Sigmoid colon (tissue), 6 donors: ENCODE measurements at regions not wholly inside any gene's neighbourhood (a gene's known extent, or its start where the extent isn't known, plus 50 kb on each side); places are given as distances from the start of the nearest gene placed in this dataset.

Source experiments
- DNase-seq: peaks from one replicate; pipeline ENCODE4 v3.0.0-alpha.2; 2019
- H3K27ac ChIP-seq, 4 donors: fragments of 200-600 bp; sonication (generic); one replicate each; pipeline ENCODE4 v1.5.1; 2016 to 2019; ENCODE audit warnings: mild to moderate bottlenecking in 1 of 4
- H3K27me3 ChIP-seq, 3 donors: fragments of 200-600 bp; sonication (generic); one replicate each; pipeline ENCODE4 v1.5.1; 2019; ENCODE audit warnings: mild to moderate bottlenecking in 1 of 3
- H3K36me3 ChIP-seq, 4 donors: fragments of 200-600 bp; sonication (generic); one replicate each; pipeline ENCODE4 v1.5.1; 2016 to 2019
- H3K4me1 ChIP-seq, 4 donors: fragments of 200-600 bp; sonication (generic); one replicate each; pipeline ENCODE4 v1.5.1; 2017 to 2019
- H3K4me3 ChIP-seq, 4 donors: fragments of 200-600 bp; sonication (generic); one replicate each; pipeline ENCODE4 v1.5.1; 2017 to 2019; ENCODE audit warnings: mild to moderate bottlenecking in 2 of 4, moderate library complexity in 1 of 4
- H3K9me3 ChIP-seq, 4 donors: fragments of 200-600 bp in 3 of 4; sonication (generic) in 3 of 4; one replicate each; pipeline versions ENCODE4 v1.5.1 to v1.6.1; 2013 to 2019
- EP300 ChIP-seq, 4 donors: sonication (generic); formaldehyde crosslinking; IDR thresholded peaks; one replicate each; pipeline ENCODE4 v1.6.1; 2017; ENCODE audit warnings: antibody characterized with exemption in 4 of 4
- POLR2A ChIP-seq, 2 donors: fragments of 450-650 bp; IDR thresholded peaks; one replicate each; pipeline ENCODE4 v1.6.1; 2016; ENCODE audit warnings: antibody characterized with exemption in 2 of 2, mild to moderate bottlenecking in 2 of 2, moderate library complexity in 2 of 2
- POLR2AphosphoS5 ChIP-seq, 4 donors: sonication (generic); formaldehyde crosslinking; IDR thresholded peaks; one replicate each; pipeline ENCODE4 v1.6.1; 2017; ENCODE audit warnings: antibody characterized with exemption in 4 of 4
- WGBS, 2 donors: extraction: QIAGEN DNeasy Blood & Tissue Kit; methylation state at CpG; one replicate each; pipeline ENCODE4 v1.1.7; 2013; 5-methylcytosine and 5-hydroxymethylcytosine counted together
- intact Hi-C: fragments of 100-400 bp; cut with DNase I; formaldehyde crosslinking; loops from one replicate; pipeline ENCODE4 v1.15.1; 2023
- TF ChIP-seq, protein P1 (sequence below), 4 experiments: fragments of 450-650 bp in 3 of 4; fragments of 200-600 bp in 1 of 4; IDR thresholded peaks; one replicate each; pipeline ENCODE4 v1.5.1; 2016 to 2019; ENCODE audit warnings: antibody characterized with exemption in 4 of 4, mild to moderate bottlenecking in 3 of 4, moderate library complexity in 2 of 4
- donor health status: healthy with polysubstance abuse.
- donor health status: healthy.

DNA sequence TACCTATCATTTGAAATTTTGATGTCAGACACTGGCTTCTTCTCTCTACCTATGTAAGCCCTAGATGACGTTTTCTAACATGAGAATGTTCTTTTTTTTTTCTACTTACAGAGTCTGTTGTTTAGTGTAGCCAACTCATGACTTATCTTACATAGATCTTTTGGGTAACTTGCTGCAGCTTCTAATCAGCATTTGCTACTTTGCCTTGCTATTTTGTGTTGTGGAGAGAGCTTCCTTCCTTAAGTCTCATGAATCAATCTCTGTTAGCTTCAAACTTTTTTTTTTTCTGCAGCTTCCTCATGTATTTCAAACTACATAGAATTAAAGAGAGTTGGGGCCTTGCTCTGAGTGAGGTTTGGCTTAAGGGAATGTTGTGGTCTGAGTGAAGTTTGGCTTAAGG lies 568.7 kb upstream of the BCHE start:
- Histone ChIP-seq H3K4me3 (no peak overlapping the region), H3K36me3 (no peaks in the 10 kb centered on the region), H3K27ac (no peak overlapping the region), H3K4me1 (no peaks in the 10 kb centered on the region), H3K9me3 (no peaks in the 10 kb centered on the region), H3K27me3 (no peaks in the 10 kb centered on the region)
- no peak for TF ChIP-seq EP300 (IDR thresholded peaks at IDR 0.05)
- TF ChIP-seq, protein P1, sequence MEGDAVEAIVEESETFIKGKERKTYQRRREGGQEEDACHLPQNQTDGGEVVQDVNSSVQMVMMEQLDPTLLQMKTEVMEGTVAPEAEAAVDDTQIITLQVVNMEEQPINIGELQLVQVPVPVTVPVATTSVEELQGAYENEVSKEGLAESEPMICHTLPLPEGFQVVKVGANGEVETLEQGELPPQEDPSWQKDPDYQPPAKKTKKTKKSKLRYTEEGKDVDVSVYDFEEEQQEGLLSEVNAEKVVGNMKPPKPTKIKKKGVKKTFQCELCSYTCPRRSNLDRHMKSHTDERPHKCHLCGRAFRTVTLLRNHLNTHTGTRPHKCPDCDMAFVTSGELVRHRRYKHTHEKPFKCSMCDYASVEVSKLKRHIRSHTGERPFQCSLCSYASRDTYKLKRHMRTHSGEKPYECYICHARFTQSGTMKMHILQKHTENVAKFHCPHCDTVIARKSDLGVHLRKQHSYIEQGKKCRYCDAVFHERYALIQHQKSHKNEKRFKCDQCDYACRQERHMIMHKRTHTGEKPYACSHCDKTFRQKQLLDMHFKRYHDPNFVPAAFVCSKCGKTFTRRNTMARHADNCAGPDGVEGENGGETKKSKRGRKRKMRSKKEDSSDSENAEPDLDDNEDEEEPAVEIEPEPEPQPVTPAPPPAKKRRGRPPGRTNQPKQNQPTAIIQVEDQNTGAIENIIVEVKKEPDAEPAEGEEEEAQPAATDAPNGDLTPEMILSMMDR (IDR thresholded peaks at IDR 0.05) = no peak
- TF ChIP-seq POLR2A (IDR thresholded peaks at IDR 0.05) = no peak
- no peak for TF ChIP-seq POLR2AphosphoS5 (IDR thresholded peaks at IDR 0.05)
- intact Hi-C loops = no loop called here
- 44 to 49% methylated on average over 1 of the region's 1 CpG for WGBS, 2 donors
- DNase-seq = no peak

DNA sequence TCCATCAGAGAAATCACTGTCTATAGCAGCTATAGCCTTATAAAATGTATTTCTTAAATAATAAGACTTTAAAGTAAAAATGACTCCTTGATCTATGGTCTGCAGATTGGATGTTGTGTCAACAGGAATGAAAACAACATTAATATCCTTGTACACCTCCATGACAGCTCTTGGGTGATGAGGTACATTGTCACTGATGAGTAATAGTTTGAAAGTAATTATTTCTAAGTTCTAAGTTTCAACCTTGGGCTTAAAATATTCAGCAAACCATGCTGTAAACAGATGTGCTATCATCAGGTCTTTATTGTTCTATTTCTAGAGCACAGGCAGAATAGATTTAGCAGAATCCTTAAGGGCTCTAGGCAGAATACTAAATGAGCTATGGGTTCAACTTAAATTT lies 568.2 kb upstream of the BCHE start:
- DNase-seq = no peak
- no peaks in the 10 kb centered on the region for H3K27me3 ChIP-seq
- no peak overlapping the region for H3K4me3 ChIP-seq
- TF ChIP-seq EP300 (IDR thresholded peaks at IDR 0.05) (no peak), POLR2AphosphoS5 (IDR thresholded peaks at IDR 0.05) (no peak), POLR2A (IDR thresholded peaks at IDR 0.05) (no peak)
- TF ChIP-seq, protein P1 (IDR thresholded peaks at IDR 0.05) = no peak
- H3K27ac ChIP-seq = no peak overlapping the region
- intact Hi-C loops = no loop called here
- no peaks in the 10 kb centered on the region for H3K4me1 ChIP-seq
- H3K9me3 ChIP-seq = no peaks in the 10 kb centered on the region
- H3K36me3 ChIP-seq = no peaks in the 10 kb centered on the region

DNA sequence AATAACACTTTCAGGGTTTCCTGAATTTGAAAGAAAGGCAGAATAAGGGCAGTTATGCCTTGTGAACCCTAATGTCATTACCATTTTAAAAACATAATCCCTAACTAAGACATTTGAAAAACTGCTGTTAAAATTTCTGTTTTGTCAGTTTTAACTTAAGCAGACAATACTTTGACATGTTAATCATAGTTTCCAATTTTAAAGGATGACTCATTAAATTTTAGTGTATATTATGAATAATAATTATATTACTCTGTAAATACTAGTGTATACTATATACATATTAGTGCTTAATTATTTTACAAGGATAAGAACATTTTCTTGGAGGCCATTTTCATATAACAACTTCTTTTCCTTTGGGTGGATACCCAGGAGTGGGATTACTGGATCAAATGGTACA lies 553.1 kb upstream of the BCHE start:
- Histone ChIP-seq H3K4me3 (no peak overlapping the region), H3K27ac (no peak overlapping the region), H3K9me3 (peaks cover 0 to 2% (median 0%) of the 10 kb centered on the region in 4 donors), H3K27me3 (no peaks in the 10 kb centered on the region), H3K4me1 (no peaks in the 10 kb centered on the region), H3K36me3 (no peaks in the 10 kb centered on the region)
- intact Hi-C loops = no loop called here
- DNase-seq = no peak
- TF ChIP-seq POLR2AphosphoS5 (IDR thresholded peaks at IDR 0.05) = no peak
- TF ChIP-seq, protein P1 (IDR thresholded peaks at IDR 0.05) = no peak
- no peak for TF ChIP-seq EP300 (IDR thresholded peaks at IDR 0.05)

DNA sequence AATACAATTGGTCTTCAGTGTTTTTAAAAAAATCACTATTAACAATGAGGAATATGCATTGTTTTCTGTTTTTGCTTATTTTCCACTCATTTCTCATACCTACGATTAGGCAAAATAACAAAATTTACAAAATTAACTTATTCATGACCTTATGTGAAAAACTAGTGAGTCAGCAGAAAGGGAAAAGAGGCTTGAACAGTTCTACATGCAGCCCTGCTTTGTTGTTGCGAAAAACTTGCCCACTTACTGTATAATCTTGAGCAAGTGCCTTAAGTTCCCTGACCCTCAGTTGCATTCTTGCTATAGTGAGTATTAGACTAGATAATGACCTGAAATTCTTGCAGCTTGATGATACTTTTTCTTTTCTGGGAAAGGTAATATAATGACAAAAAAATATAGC lies 551.1 kb upstream of the BCHE start:
- TF ChIP-seq POLR2A (IDR thresholded peaks at IDR 0.05) (no peak), POLR2AphosphoS5 (IDR thresholded peaks at IDR 0.05) (no peak), EP300 (IDR thresholded peaks at IDR 0.05) (no peak)
- TF ChIP-seq, protein P1 (IDR thresholded peaks at IDR 0.05) = no peak
- intact Hi-C loops = no loop called here
- 84% methylated on average over 2 of the region's 2 CpGs for WGBS, 2 donors
- H3K4me3 ChIP-seq = no peak overlapping the region
- no peaks in the 10 kb centered on the region for H3K4me1 ChIP-seq
- DNase-seq = no peak
- no peak overlapping the region for H3K27ac ChIP-seq
- peaks cover 0 to 2% (median 0%) of the 10 kb centered on the region in 4 donors for H3K9me3 ChIP-seq
- no peaks in the 10 kb centered on the region for H3K36me3 ChIP-seq
- no peaks in the 10 kb centered on the region for H3K27me3 ChIP-seq

DNA sequence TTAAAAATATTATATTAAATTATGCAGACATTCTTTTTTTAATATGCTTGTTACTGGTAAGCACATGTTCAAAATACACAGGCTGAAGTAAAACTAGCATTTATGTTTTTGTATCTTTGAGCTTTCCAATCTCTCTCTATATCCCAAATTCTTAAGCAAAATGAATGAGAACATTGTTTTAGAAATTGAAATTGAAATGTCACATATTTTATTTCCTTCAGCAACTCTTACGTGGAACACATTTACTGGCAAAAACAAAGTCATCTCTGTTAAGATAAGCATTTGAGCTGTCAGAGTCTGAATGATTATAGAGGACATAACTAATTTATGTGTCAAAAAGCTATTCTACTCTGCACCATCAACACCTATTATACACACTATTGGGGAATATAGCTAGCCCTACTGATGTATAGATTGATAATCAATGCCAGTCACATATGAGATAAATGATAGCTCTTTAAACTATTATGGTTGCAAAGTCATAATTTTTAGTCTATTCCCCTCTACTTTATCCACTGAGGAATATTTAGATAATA lies 535.4 kb upstream of the BCHE start:
- 62 to 75% methylated on average over 1 of the region's 1 CpG for WGBS, 2 donors
- TF ChIP-seq POLR2AphosphoS5 (IDR thresholded peaks at IDR 0.05) = no peak
- TF ChIP-seq, protein P1 (IDR thresholded peaks at IDR 0.05) = no peak
- no peak for TF ChIP-seq POLR2A (IDR thresholded peaks at IDR 0.05)
- no peak for TF ChIP-seq EP300 (IDR thresholded peaks at IDR 0.05)

More for the DNA sequence above, 535.4 kb upstream of the BCHE start:
- no peaks in the 10 kb centered on the region for H3K9me3 ChIP-seq
- intact Hi-C loops = no loop called here
- H3K36me3 ChIP-seq = no peaks in the 10 kb centered on the region
- H3K27me3 ChIP-seq = no peaks in the 10 kb centered on the region
- no peak overlapping the region for H3K4me3 ChIP-seq
- H3K4me1 ChIP-seq = no peaks in the 10 kb centered on the region
- DNase-seq = no peak
- H3K27ac ChIP-seq = no peak overlapping the region
